ENCODE measurements at regions not wholly inside any gene's neighbourhood (a gene's known extent, or its start where the extent isn't known, plus 50 kb on each side); places are given as distances from the start of the nearest gene placed in this dataset.

DNA sequence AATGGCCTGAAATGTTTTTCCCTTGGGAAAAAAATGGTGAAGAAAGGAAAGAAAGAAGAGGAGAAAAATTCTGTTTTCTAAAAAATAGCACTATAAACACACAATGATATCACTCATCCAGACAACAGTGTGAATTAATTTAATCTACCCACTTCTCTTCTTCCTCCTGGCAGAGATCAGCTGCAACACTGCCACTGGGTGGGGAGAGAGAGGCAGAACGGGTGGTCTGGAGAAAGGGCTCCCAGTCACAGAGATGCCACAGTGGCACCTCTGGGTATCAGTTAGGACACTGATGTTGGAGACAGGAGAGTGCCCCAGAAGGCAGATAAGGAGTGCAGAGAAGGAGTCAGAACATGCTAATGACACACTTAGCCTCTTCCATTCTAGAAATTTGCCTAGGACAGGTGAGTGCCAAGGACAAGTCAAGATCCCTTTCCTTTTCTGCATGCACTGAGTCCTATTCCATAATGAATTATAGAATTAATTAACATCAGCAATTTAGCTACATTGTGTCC lies 168.6 kb downstream of the SUCLA2 start:
- no peak for DNase-seq
- intact Hi-C loops (cut with DNase I): no loop called here

DNA sequence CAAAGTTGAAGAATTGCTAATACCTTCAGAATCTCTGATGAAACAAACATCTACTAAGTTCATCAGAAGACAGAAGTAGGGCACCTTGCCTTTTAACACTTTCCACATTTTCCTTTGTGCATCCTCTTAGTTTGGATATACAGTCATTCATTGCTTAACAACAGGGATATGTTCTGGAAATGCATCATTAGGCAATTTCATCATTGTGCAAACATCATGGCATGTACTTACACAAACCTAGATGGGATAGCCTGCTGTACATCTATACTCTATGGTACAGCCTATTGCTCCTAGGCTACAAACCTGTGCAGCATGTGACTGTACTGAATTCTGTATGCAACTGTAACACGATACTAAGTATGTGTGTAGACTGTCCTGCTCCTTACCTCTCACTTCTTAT lies 169.8 kb downstream of the SUCLA2 start:
- intact Hi-C loops (cut with DNase I): no loop called here
- DNase-seq: no peak

DNA sequence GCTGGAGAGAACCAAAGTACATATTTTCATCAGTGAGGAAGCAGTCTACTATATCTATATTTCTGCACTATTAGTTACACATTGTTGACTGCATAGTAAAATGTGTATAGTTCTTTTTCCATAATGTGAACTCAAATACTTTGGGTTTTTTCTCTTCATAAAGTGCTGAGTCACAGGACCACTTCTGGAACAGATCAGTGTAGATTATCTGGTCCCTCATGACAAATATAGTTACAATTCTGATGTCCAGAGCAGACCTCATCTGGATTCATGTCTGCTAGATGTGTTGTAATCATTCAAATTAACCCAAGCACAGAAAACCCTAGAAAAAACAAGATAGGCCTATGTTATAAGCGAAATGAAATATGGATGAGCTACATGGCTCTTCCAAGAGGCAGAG lies 171.4 kb downstream of the SUCLA2 start:
- intact Hi-C loops (cut with DNase I): no loop called here
- DNase-seq: no peak

- DNase-seq: no peak
- intact Hi-C loops (cut with DNase I): no loop called here
Measured at GRCh38 chr13:47826471-47826870, 174.6 kb downstream of the SUCLA2 start.

- no peak for DNase-seq
- intact Hi-C loops (cut with DNase I): no loop called here
Measured at GRCh38 chr13:47822036-47822435, 179.0 kb downstream of the SUCLA2 start.

DNA sequence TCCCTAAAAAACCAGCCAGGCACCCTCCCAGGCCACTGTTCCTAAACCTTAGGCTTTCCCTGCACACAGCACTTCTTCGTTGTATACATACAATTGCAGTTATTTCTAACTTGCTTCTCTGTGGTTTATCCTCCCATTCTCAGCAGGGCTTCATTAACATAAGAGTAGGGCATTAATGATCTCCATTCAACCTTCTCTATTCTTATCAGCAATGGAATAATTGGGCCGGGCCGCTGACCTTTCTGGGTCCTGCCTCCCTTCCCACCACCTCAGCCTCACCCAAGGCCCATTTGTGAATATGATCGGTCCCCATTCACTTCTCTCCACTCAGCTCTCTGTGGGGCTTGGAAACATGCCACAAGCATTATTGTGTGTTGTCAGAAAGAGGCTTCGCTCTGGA lies 184.2 kb downstream of the SUCLA2 start:
- no peak for DNase-seq
- intact Hi-C loops (cut with DNase I): no loop called here

DNA sequence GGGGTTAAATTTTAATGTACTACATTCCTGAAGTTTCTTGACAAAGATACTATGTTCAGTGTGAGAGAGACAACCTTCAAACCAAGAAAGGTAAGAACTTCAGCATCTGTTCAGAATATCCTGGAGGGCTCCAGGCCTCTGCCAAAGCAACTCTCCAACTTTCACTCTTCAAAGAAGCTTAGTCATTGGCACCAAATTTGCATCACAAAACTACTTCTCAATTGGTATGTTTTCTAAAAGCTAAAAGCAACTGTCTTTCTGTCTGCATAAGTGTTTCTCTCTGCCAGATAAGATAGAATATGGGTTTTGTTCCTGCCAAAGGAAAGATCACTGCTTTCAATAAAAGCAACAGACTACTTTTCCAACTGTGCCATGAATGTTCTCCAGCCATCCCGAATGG lies 187.4 kb downstream of the SUCLA2 start:
- DNase-seq: no peak
- intact Hi-C loops (cut with DNase I): no loop called here

DNA sequence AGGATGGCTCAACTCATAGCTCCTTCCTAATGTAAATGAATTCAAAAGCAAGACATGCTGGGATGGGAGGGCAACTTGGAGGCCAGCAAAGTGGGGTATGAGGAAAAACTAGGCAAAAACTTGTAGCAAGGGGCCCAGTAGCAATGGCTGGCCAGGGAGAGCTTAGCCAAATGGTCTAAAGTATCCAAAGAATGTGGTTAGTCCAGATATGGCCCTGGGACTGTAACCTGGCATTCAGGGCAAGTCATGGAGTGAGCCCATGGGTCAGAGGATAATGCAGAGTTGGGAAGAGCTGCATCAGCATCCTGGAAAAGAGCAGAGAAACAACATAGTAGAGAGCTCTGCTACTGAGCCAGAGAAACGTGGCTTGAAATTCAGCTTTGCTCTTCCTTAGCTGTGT lies 191.7 kb downstream of the SUCLA2 start:
- intact Hi-C loops (cut with DNase I): no loop called here
- no peak for DNase-seq

GRCh38 chr13:47803131-47803530 lies 197.9 kb downstream of the SUCLA2 start:
- intact Hi-C loops (cut with DNase I): no loop called here
- no peak for DNase-seq

DNA sequence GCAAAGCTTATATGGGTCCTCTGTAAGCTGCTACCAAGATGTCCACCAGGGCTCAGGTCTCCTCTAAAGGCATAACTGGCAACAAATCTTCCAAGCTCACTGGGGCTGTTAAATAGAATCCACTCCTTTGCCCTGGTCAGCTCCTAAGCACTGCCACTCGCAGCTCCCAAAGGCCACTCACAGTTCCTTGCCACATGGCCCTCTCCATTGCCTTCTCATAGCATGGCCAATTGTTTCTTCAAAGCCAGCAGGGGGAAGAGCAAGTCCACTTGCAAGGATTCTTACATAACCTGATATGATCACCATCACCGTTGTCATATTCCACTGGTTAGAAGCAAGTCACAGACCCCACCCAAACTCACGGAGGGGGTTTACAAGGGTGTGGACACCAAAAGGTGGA lies 199.5 kb downstream of the SUCLA2 start:
- no peak for DNase-seq
- intact Hi-C loops (cut with DNase I): no loop called here

GRCh38 chr13:47800593-47800992 lies 200.5 kb downstream of the SUCLA2 start:
- no peak for DNase-seq
- intact Hi-C loops (cut with DNase I): no loop called here

DNA sequence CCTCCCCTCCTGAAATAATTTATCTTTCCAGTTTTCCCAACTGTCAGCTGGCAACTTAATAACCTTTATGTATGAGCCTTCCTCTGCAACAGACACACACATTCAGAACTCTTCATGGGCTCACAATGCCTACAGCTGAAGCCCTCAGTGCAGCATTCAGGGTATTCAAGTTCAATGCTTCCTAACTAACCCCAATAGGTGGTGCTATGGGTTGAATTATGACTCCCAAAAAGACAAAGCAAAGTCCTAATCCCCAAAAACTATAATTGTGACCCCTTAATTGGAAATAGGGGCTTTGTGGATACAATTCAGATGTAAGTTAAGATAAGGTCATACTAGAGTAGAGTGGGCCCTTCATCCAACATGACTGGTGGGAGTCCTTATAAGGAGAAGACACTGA lies 202.2 kb downstream of the SUCLA2 start:
- intact Hi-C loops (cut with DNase I): no loop called here
- no peak for DNase-seq

DNA sequence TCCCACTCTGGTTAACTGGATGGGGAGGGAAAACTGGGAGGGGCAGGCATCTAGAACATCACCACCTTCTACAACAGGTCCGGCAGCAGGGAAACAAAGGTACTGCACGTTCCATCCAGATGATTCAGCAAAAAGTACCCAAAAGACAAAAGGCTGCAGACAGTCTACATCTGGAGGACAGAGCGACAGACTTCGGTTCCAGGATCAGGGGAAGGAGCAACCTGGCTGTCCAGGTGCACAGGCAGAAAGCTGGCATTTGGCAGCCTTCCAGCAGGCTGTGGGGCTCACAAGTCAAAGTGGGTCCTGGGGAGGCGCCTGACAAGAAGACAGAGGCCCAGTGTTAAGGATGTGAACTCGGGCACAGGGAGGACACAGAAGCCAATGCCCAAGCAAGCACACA lies 202.9 kb downstream of the SUCLA2 start:
- intact Hi-C loops (cut with DNase I): no loop called here

DNA sequence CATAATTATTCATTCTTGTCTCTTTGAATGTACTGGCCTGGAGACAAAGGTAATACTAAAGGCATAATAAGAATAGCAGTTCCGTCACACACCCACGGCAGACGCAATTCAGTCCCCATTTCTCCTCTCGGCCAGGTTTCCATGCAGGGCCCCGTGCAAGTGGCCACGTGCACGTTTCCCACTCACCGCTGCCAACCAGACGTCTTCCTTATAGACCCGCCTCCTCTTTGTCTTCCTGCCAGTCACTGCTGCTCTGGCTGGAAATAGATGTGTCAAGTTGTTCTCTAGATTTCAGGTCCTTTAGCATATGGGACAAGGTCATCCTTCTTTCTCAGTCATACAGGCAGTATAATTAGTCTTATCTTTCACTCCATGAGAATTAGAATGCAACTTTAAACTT lies 204.3 kb downstream of the SUCLA2 start:
- intact Hi-C loops (cut with DNase I): no loop called here
- DNase-seq: no peak

More for the DNA sequence above, 202.9 kb downstream of the SUCLA2 start:
- peak in 2 of 42 donors; percentile 13 to 20 for DNase-seq

GRCh38 chr13:47794963-47795362 lies 206.1 kb downstream of the SUCLA2 start:
- intact Hi-C loops (cut with DNase I): no loop called here
- DNase-seq: no peak

GRCh38 chr13:47790755-47791154 lies 210.3 kb downstream of the SUCLA2 start:
- DNase-seq: no peak
- intact Hi-C loops (cut with DNase I): no loop called here

- intact Hi-C loops (cut with DNase I): no loop called here
- DNase-seq: no peak
Measured at GRCh38 chr13:47788844-47789243, 212.2 kb downstream of the SUCLA2 start.

DNA sequence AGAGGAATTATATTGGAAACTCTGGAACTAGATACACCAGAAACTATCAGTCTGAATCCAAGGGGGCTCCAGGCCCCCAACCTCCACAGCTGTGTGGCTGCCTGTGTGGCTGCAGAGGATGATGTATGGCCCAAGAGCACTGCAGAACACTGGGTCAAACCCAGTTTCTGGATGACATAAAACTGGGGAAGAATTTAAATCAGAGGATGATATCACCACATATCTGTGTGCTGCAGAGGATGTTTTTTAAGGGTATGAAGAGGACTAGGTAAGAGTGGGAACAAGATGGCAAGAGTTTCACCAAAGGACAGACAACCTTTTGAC lies 226.4 kb downstream of the SUCLA2 start:
- intact Hi-C loops (cut with DNase I): no loop called here

GRCh38 chr13:47764817-47765216 lies 236.3 kb downstream of the SUCLA2 start:
- intact Hi-C loops (cut with DNase I): no loop called here

More for the DNA sequence above, 226.4 kb downstream of the SUCLA2 start:
- no peak for DNase-seq

DNA sequence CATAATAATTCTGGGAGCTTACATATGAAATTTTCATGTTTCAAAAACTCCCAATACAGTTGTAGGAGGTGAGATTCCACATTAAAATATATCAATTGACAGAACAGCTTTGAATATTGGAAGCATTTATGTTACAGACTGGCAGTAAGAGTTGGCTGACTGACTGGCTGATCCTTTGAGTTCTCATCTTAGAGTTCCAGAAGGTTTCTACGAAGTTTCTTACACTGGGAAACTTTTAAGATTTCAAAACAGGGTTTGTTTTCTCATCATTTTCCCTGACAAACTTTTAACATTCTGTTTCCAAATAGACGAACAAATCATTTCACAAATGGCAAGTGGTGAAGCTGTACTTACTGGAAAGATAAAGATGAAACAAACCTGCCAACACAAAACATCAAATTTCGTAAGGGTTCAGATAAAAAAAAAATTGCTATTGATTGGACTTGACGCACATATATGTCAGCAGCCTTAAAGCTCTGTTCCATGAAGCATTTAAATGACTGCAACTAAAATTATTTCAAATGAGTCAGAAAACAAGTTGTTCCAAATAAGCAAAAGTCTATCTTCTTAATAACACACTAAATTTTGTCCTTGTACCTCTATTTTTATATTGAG lies 243.5 kb downstream of the SUCLA2 start:
- intact Hi-C loops (cut with DNase I): no loop called here
- no peak for DNase-seq

More at GRCh38 chr13:47764817-47765216, 236.3 kb downstream of the SUCLA2 start:
- no peak for DNase-seq

- DNase-seq: no peak
- intact Hi-C loops (cut with DNase I): no loop called here
Measured at GRCh38 chr13:47747901-47748300, 253.2 kb downstream of the SUCLA2 start.

- DNase-seq: no peak
- intact Hi-C loops (cut with DNase I): no loop called here
Measured at GRCh38 chr13:47726394-47726793, 274.7 kb downstream of the SUCLA2 start.

Measured in head of caudate nucleus (tissue), 42 donors.